GM12875 (cell line): ENCODE measurements at regions not wholly inside any gene's neighbourhood (a gene's known extent, or its start where the extent isn't known, plus 50 kb on each side); places are given as distances from the start of the nearest gene placed in this dataset.

Experiments used
- H3K4me3 ChIP-seq: one replicate; pipeline ENCODE4 v1.5.1; 2011; ENCODE audit warnings: low read depth, low read length, control low read depth
- TF ChIP-seq, protein P1 (sequence below): IDR thresholded peaks from 2 replicates; pipeline ENCODE4 v1.5.1; 2011; ENCODE audit warnings: low read depth, mild to moderate bottlenecking, control low read depth, inconsistent platforms, low read length, moderate library complexity, borderline replicate concordance; ENCODE audit not compliant: insufficient read depth

DNA sequence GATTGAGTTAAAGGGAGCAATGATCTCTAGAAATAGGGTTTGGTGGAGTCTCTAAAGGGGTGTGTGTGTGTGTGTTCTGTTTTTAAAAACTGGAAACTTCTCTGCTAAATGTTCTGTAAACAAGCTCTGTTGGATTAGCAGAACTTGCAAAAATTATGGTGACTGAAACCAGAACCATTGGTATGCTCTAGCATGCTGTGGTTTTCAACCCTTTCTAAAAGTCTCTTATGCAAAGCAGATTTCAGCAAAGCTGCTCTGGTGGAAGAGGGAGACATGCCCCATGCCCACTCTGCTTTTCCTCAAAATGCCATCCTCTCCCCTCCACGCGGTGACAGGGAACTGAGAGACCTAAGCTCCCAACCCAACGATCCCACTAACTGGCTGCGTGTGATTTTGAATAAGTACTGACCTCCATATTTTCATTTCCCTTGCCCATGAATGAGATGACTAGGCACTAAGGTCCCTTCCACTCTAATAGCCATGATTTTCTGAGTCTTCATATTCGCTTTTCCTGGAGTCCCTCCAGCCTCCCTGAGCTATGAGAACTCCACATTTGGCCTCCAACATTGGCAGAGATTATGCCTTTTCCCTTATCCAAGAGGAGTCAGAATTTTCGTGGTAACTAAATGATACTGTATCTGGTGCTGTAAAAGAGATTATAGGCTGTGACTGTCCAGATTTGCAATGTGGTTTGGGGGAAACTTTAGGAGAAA is 117.3 kb upstream of the PALS2 start:
- TF ChIP-seq, protein P1, sequence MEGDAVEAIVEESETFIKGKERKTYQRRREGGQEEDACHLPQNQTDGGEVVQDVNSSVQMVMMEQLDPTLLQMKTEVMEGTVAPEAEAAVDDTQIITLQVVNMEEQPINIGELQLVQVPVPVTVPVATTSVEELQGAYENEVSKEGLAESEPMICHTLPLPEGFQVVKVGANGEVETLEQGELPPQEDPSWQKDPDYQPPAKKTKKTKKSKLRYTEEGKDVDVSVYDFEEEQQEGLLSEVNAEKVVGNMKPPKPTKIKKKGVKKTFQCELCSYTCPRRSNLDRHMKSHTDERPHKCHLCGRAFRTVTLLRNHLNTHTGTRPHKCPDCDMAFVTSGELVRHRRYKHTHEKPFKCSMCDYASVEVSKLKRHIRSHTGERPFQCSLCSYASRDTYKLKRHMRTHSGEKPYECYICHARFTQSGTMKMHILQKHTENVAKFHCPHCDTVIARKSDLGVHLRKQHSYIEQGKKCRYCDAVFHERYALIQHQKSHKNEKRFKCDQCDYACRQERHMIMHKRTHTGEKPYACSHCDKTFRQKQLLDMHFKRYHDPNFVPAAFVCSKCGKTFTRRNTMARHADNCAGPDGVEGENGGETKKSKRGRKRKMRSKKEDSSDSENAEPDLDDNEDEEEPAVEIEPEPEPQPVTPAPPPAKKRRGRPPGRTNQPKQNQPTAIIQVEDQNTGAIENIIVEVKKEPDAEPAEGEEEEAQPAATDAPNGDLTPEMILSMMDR, result no peak
- no peak overlapping the region for H3K4me3 ChIP-seq

DNA sequence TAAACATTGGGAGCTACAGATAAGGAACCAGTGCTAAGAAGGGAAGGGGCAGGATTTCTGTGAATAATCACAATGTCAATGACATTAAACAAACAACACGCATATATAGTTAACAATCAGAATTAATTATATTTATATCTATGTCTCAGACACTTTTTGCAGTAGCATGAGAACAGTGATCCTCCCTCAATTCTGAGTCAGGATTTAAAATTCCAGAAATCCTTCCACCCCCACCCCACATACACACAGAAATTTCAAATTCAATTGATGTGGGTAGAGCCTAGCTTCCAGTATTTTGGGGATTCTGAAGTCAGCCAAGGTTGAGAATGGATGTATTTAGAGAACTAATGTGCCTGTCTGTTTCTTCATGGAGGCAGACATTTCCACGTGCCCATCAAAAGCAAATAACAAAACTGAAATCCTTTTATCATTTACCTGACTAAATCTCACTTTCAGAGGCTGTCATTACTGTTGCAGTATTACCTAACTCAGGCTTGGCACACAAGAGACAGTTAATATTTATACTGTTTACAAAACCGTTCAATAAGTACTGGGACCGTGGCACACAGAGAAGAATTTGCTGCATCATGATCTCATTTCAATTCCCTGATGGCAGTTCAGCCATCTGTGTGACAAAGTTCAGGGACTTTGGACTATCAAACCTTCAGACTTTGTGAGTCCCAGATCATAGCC is 116.6 kb upstream of the PALS2 start:
- TF ChIP-seq, protein P1, result no peak
- no peak overlapping the region for H3K4me3 ChIP-seq

DNA sequence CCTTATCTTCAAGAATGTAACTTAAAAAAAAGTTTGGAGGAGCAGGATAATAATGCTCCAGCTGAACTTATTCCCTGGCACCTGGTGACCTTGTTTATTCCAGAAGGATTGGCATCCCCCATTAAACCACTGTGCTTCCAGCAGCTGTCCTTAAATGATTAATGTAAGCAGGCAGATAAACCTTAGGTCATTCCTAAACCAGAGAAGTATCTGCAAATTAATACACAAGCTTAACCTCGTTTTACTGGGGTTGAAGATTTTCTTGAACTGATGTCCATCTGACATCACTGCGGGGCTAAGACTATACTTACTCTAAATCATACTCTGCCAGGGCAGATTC is 116.1 kb upstream of the PALS2 start:
- H3K4me3 ChIP-seq, result no peak overlapping the region
- TF ChIP-seq, protein P1, result no peak

DNA sequence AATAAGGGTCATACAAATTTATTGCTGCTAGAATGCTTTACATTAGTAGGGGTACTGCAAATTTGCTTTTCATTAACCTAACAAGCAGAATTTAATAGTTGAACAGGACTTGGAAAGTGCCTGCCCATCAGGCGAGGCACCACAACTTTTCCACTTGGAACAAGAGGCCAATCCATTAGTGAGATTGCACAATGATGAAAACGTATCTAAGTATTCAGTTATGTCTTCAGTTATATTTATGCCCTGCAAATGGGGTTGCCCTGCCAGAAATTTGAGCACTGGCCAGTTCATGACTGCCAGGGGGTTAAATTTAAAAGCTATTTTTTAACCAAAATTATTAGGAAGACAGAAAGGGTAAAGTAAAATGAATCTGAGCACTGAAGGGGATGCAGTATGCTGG is 111.1 kb upstream of the PALS2 start:
- TF ChIP-seq, protein P1, result no peak
- no peak overlapping the region for H3K4me3 ChIP-seq

DNA sequence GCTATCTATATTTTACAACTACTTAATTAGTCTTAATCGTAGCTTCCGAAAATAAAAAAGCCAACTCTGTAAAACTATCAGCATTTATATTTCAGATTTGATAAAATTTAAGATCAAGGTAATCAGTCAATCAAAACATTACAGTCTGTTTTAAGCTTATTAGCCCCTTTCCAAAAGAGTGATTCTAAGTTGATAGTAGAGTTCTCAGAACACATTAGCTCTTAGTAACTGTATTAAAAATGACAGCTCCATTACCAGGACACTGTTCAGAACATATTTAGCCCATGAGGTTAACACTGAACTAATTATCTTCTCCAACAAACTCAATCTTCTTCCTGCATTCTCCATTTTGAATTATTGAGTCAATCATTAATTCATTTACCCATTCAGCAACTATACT is 110.3 kb upstream of the PALS2 start:
- TF ChIP-seq, protein P1, result no peak

DNA sequence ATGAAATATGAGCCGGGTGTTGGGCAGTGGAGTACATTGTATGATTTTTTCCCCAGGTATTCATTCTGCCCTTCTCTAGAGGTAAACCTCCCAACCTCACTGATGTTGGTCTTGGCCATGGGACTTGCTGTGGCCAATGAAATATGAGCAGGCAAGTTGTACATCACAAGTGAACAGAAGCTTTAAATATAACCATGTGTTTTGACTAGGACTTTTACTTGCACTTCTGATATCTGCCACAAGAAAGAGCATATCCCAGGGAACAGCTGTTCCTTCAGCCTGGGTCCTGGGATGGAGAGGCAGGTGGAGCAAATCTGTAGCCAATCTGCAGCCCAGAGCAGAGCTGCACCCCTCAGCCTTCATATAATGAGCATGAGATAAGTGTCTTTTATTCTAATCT is 109.8 kb upstream of the PALS2 start:
- TF ChIP-seq, protein P1, result no peak
- H3K4me3 ChIP-seq, result no peak overlapping the region

More for the DNA sequence above, 110.3 kb upstream of the PALS2 start:
- no peak overlapping the region for H3K4me3 ChIP-seq

DNA sequence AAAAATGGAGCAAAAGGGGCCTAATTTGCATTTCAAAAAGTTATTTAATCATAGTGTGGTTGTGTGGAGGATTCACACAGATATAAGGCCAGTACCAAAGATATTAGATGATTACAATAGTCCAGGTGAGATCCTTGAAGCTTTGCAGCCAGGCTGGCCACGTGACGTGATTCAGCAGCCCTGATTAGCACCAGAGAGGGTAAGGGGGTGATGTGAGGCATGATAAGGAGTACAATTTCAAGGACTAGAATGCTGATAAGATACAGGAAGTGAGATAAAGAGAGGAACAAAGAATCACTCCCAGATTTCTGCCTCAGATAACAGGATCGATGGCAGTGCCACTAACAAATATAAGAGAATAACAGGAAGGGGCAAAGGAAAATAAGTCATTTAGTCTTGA is 108.4 kb upstream of the PALS2 start:
- TF ChIP-seq, protein P1, result no peak
- no peak overlapping the region for H3K4me3 ChIP-seq
